H1 (cell line): ENCODE measurements at regions not wholly inside any gene's neighbourhood (a gene's known extent, or its start where the extent isn't known, plus 50 kb on each side); places are given as distances from the start of the nearest gene placed in this dataset.

Experiments
- CHD1 ChIP-seq: IDR thresholded peaks from 2 replicates; pipeline ENCODE4 v1.6.1; 2012; ENCODE audit warnings: low read depth, low read length, improper control_type of control experiment
- CHD2 ChIP-seq: IDR thresholded peaks from 2 replicates; pipeline ENCODE4 v1.6.1; 2012; ENCODE audit warnings: low read length, improper control_type of control experiment
- CTCF ChIP-seq, 3 experiments: IDR thresholded peaks; 1 replicate in 2 of 3; 2 replicates in 1 of 3; pipeline versions ENCODE4 v1.5.1 to v1.6.1; 2011; ENCODE audit warnings: low read length in 3 of 3, mild to moderate bottlenecking in 3 of 3, inconsistent platforms in 2 of 3, low read depth in 1 of 3, moderate library complexity in 1 of 3; ENCODE audit not compliant: insufficient read depth in 1 of 3; ENCODE audit errors: control extremely low read depth in 1 of 3
- EZH2 ChIP-seq: fragments of 200-600 bp; sonication (generic); IDR thresholded peaks from 2 replicates; pipeline ENCODE4 v1.7.1; 2012; ENCODE audit warnings: low read depth, mild to moderate bottlenecking, moderate library complexity, low read length, inconsistent platforms; ENCODE audit not compliant: severe bottlenecking
- FOSL1 ChIP-seq: IDR thresholded peaks from 2 replicates; pipeline ENCODE4 v1.6.1; 2011; ENCODE audit warnings: mild to moderate bottlenecking, low read depth, low read length, moderate library complexity; ENCODE audit not compliant: insufficient read depth
- KDM5A ChIP-seq: fragments of 200-600 bp; IDR thresholded peaks from 2 replicates; pipeline ENCODE4 v1.7.1; 2012; ENCODE audit warnings: mild to moderate bottlenecking, low read length, inconsistent platforms, mixed read lengths
- PHF8 ChIP-seq: fragments of 200-600 bp; sonication (generic); conservative IDR thresholded peaks from 2 replicates; pipeline ENCODE4 v1.7.1; 2012; ENCODE audit warnings: low read depth, mild to moderate bottlenecking, inconsistent platforms, low read length, moderate library complexity
- POLR2A ChIP-seq, 2 experiments: IDR thresholded peaks; 1 replicate in 1 of 2; 2 replicates in 1 of 2; pipeline ENCODE4 v1.6.1; 2011; ENCODE audit warnings: low read depth in 2 of 2, low read length in 2 of 2, mild to moderate bottlenecking in 2 of 2; ENCODE audit errors: control extremely low read depth in 1 of 2
- RAD21 ChIP-seq, 2 experiments: IDR thresholded peaks in 1 of 2; conservative IDR thresholded peaks in 1 of 2; 2 replicates each; pipeline ENCODE4 v1.6.1; 2011; ENCODE audit warnings: low read depth in 2 of 2, low read length in 2 of 2, improper control_type of control experiment in 1 of 2, inconsistent platforms in 1 of 2, mild to moderate bottlenecking in 1 of 2, moderate library complexity in 1 of 2
- TAF1 ChIP-seq: IDR thresholded peaks from 2 replicates; pipeline ENCODE4 v1.6.1; 2011; ENCODE audit warnings: mild to moderate bottlenecking, low read depth, low read length

- TF ChIP-seq FOSL1 (no peak), KDM5A (no peak), CHD1 (no peak), RAD21 (IDR thresholded peaks at IDR 0.05 in 1 of 2, conservative IDR thresholded peaks at IDR 0.05 in 1 of 2; ENCODE audit: low read depth in 2 of 2, low read length in 2 of 2) (no peak), PHF8 (no peak), EZH2 (no peak), CHD2 (no peak), POLR2A (IDR thresholded peaks at IDR 0.05; ENCODE audit: control extremely low read depth in 1 of 2, low read depth in 2 of 2, low read length in 2 of 2) (no peak), TAF1 (no peak), CTCF (IDR thresholded peaks at IDR 0.05; ENCODE audit: control extremely low read depth in 1 of 3, insufficient read depth in 1 of 3, low read depth in 1 of 3, low read length in 3 of 3) (no peak)
Measured at GRCh38 chr11:33594188-33594587, 106.4 kb downstream of the C11orf91 start.
